Spleen (tissue), 7 donors: ENCODE measurements at regions not wholly inside any gene's neighbourhood (a gene's known extent, or its start where the extent isn't known, plus 50 kb on each side); places are given as distances from the start of the nearest gene placed in this dataset.

Source experiments
- CTCF ChIP-seq, 11 experiments: fragments of 200-600 bp in 7 of 11; fragments of 450-650 bp in 4 of 11; sonication (generic) in 4 of 11; IDR thresholded peaks in 8 of 11; conservative IDR thresholded peaks in 3 of 11; 1 replicate in 7 of 11; 2 replicates in 4 of 11; pipeline versions ENCODE4 v1.4.0 to v1.8.0; 2016 to 2021; ENCODE audit warnings: antibody characterized with exemption in 11 of 11, inconsistent platforms in 4 of 11, mild to moderate bottlenecking in 1 of 11
- POLR2A ChIP-seq, 3 donors: fragments of 450-650 bp; IDR thresholded peaks; one replicate each; pipeline ENCODE4 v1.5.1; 2017; ENCODE audit warnings: antibody characterized with exemption in 3 of 3, mild to moderate bottlenecking in 1 of 3
- POLR2AphosphoS5 ChIP-seq, 3 donors: sonication (generic); formaldehyde crosslinking; IDR thresholded peaks; one replicate each; pipeline ENCODE4 v1.5.1; 2017; ENCODE audit warnings: antibody characterized with exemption in 3 of 3
- donor health status: DM: no; HTN: no; CAD: no; lungs with moderate emphysema.
- donor health status: DM: no; HTN: no; CAD: no.
- donor health status: DM: no; HTN: no; CAD: no.

GRCh38 chr12:88880051-88880450 lies 299.8 kb upstream of the KITLG start:
- TF ChIP-seq CTCF (IDR thresholded peaks at IDR 0.05 in 8 of 11, conservative IDR thresholded peaks at IDR 0.05 in 3 of 11), result no peak
- TF ChIP-seq POLR2AphosphoS5 (IDR thresholded peaks at IDR 0.05), result no peak
- TF ChIP-seq POLR2A (IDR thresholded peaks at IDR 0.05), result no peak
